Vagina (tissue), 2 donors: ENCODE measurements at regions not wholly inside any gene's neighbourhood (a gene's known extent, or its start where the extent isn't known, plus 50 kb on each side); places are given as distances from the start of the nearest gene placed in this dataset.

Experiments used
- DNase-seq, 2 donors: peaks; one replicate each; pipeline ENCODE4 v3.0.0-alpha.2; 2017; ENCODE audit errors: extremely low spot score in 2 of 2
- H3K27ac ChIP-seq: fragments of 200-600 bp; sonication (generic); one replicate; pipeline ENCODE4 v1.5.1; 2019
- H3K27me3 ChIP-seq: fragments of 200-600 bp; sonication (generic); one replicate; pipeline ENCODE4 v1.5.1; 2019
- H3K36me3 ChIP-seq, 2 donors: fragments of 200-600 bp; sonication (generic); one replicate each; pipeline ENCODE4 v1.5.1; 2017 to 2019
- H3K4me1 ChIP-seq: fragments of 200-600 bp; sonication (generic); one replicate; pipeline ENCODE4 v1.5.1; 2019
- H3K4me3 ChIP-seq, 2 donors: fragments of 200-600 bp; sonication (generic); 1 replicate in 1 of 2; 2 replicates in 1 of 2; pipeline ENCODE4 v1.5.1; 2016 to 2019
- H3K9me3 ChIP-seq: fragments of 200-600 bp; sonication (generic); one replicate; pipeline ENCODE4 v1.5.1; 2019
- POLR2A ChIP-seq, 2 donors: fragments of 450-650 bp; IDR thresholded peaks; one replicate each; pipeline ENCODE4 v1.6.1; 2017; ENCODE audit warnings: antibody characterized with exemption in 2 of 2, mild to moderate bottlenecking in 2 of 2, moderate library complexity in 2 of 2
- POLR2AphosphoS5 ChIP-seq, 2 donors: sonication (generic); formaldehyde crosslinking; IDR thresholded peaks; one replicate each; pipeline ENCODE4 v1.9.0; 2017; ENCODE audit warnings: antibody characterized with exemption in 2 of 2, mild to moderate bottlenecking in 2 of 2, low read depth in 1 of 2; ENCODE audit not compliant: insufficient read depth in 1 of 2
- intact Hi-C: fragments of 100-400 bp; cut with DNase I; formaldehyde crosslinking; loops from one replicate; pipeline ENCODE4 v1.15.1; 2023
- TF ChIP-seq, protein P1 (sequence below), 3 experiments: fragments of 450-650 bp in 2 of 3; fragments of 200-600 bp in 1 of 3; sonication (generic) in 1 of 3; IDR thresholded peaks; one replicate each; pipeline ENCODE4 v1.5.1; 2017 to 2019; ENCODE audit warnings: antibody characterized with exemption in 3 of 3, mild to moderate bottlenecking in 2 of 3, moderate library complexity in 2 of 3

GRCh38 chr20:60306105-60306504, 347.9 kb downstream of the CDH26 start:
- intact Hi-C loops, result no loop called here
- Histone ChIP-seq H3K27ac (no peak overlapping the region), H3K4me1 (no peaks in the 10 kb centered on the region), H3K36me3 (no peaks in the 10 kb centered on the region), H3K27me3 (no peaks in the 10 kb centered on the region), H3K4me3 (no peak overlapping the region), H3K9me3 (no peaks in the 10 kb centered on the region)
- no peak for DNase-seq
- TF ChIP-seq POLR2AphosphoS5 (IDR thresholded peaks at IDR 0.05; ENCODE audit: insufficient read depth in 1 of 2, low read depth in 1 of 2), result no peak
- TF ChIP-seq, protein P1, sequence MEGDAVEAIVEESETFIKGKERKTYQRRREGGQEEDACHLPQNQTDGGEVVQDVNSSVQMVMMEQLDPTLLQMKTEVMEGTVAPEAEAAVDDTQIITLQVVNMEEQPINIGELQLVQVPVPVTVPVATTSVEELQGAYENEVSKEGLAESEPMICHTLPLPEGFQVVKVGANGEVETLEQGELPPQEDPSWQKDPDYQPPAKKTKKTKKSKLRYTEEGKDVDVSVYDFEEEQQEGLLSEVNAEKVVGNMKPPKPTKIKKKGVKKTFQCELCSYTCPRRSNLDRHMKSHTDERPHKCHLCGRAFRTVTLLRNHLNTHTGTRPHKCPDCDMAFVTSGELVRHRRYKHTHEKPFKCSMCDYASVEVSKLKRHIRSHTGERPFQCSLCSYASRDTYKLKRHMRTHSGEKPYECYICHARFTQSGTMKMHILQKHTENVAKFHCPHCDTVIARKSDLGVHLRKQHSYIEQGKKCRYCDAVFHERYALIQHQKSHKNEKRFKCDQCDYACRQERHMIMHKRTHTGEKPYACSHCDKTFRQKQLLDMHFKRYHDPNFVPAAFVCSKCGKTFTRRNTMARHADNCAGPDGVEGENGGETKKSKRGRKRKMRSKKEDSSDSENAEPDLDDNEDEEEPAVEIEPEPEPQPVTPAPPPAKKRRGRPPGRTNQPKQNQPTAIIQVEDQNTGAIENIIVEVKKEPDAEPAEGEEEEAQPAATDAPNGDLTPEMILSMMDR (IDR thresholded peaks at IDR 0.05), result no peak
- no peak for TF ChIP-seq POLR2A (IDR thresholded peaks at IDR 0.05)

DNA sequence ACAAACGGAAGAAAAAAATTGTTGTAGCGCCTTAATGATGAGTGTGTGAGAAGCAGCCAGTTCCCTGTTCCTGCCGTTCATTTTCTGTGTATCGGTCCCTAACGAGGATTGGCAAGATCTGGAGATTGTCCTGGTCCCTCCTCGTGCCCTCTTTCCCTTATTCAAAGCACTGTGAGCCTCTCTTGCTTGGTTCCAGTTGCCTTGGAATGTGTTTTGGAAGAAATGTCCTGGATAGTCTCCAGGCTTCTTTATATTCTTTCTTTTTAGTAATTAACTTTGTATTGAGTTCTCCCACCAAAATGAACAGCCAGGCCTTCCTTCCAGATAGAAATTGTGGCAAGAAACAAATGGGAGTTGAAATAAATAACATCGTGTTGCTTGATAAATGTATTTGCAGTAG, 348.3 kb downstream of the CDH26 start:
- Histone ChIP-seq H3K27me3 (no peaks in the 10 kb centered on the region), H3K9me3 (no peaks in the 10 kb centered on the region), H3K4me3 (no peak overlapping the region), H3K27ac (no peak overlapping the region), H3K4me1 (no peaks in the 10 kb centered on the region), H3K36me3 (no peaks in the 10 kb centered on the region)
- DNase-seq, result no peak
- intact Hi-C loops, result no loop called here
- no peak for TF ChIP-seq POLR2AphosphoS5 (IDR thresholded peaks at IDR 0.05; ENCODE audit: insufficient read depth in 1 of 2, low read depth in 1 of 2)
- TF ChIP-seq POLR2A (IDR thresholded peaks at IDR 0.05), result no peak
- TF ChIP-seq, protein P1 (IDR thresholded peaks at IDR 0.05), result no peak

GRCh38 chr20:60310560-60311349, 352.5 kb downstream of the CDH26 start:
- TF ChIP-seq POLR2A (IDR thresholded peaks at IDR 0.05) (no peak), POLR2AphosphoS5 (IDR thresholded peaks at IDR 0.05; ENCODE audit: insufficient read depth in 1 of 2, low read depth in 1 of 2) (no peak)
- TF ChIP-seq, protein P1 (IDR thresholded peaks at IDR 0.05), result no peak
- Histone ChIP-seq H3K4me1 (no peaks in the 10 kb centered on the region), H3K36me3 (no peaks in the 10 kb centered on the region), H3K27me3 (no peaks in the 10 kb centered on the region), H3K4me3 (no peak overlapping the region), H3K27ac (no peak overlapping the region), H3K9me3 (no peaks in the 10 kb centered on the region)
- DNase-seq, result no peak
- intact Hi-C loops, result no loop called here

DNA sequence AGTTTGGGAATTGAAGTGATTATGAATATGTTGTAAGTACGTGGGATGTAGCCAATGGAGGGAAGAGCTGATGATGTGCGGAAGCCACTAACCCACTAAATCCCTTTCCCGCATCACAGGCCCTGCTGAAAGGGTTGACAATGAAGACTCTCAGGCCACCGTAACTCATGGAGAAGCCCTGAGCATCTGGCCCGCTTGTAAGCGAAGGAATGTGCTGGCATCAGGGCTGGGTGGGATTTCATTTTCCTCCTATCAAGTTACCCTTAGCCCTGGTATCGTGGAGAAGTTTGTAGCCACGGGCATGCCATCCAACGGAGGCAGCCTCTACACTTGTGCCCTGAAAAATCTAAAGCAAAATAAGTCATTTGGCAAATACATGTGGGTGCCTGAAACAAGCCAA, 355.0 kb downstream of the CDH26 start:
- H3K36me3 ChIP-seq, result no peaks in the 10 kb centered on the region
- H3K4me3 ChIP-seq, result no peak overlapping the region
- TF ChIP-seq POLR2AphosphoS5 (IDR thresholded peaks at IDR 0.05; ENCODE audit: insufficient read depth in 1 of 2, low read depth in 1 of 2) (no peak), POLR2A (IDR thresholded peaks at IDR 0.05) (no peak)
- TF ChIP-seq, protein P1 (IDR thresholded peaks at IDR 0.05), result no peak
- no peaks in the 10 kb centered on the region for H3K9me3 ChIP-seq
- H3K27ac ChIP-seq, result no peak overlapping the region
- H3K27me3 ChIP-seq, result no peaks in the 10 kb centered on the region
- H3K4me1 ChIP-seq, result no peaks in the 10 kb centered on the region
- DNase-seq, result no peak
- intact Hi-C loops, result no loop called here

DNA sequence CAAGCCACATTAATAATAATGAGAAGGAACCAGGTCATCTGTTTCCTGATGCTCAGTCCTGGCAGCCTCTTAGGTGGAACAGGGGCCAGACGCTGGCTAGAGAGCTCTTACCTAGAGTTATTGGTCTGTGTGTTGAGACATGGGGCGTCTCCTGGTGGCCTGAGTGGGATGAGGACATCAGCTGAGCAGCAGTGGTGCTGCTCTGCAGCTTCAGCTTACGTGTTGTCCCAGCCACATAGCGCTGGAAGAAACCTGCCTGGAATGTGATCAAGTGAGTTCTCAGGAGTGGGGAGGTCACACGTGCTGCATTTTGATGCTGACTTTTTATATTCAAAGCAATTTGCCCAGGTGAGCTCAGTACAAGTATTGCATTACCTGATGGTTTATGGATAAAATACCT, 355.4 kb downstream of the CDH26 start:
- Histone ChIP-seq H3K27ac (no peak overlapping the region), H3K4me3 (no peak overlapping the region), H3K27me3 (no peaks in the 10 kb centered on the region), H3K36me3 (no peaks in the 10 kb centered on the region), H3K9me3 (no peaks in the 10 kb centered on the region), H3K4me1 (no peaks in the 10 kb centered on the region)
- DNase-seq, result no peak
- TF ChIP-seq, protein P1 (IDR thresholded peaks at IDR 0.05), result no peak
- TF ChIP-seq POLR2A (IDR thresholded peaks at IDR 0.05) (no peak), POLR2AphosphoS5 (IDR thresholded peaks at IDR 0.05; ENCODE audit: insufficient read depth in 1 of 2, low read depth in 1 of 2) (no peak)
- intact Hi-C loops, result no loop called here
